GM12891 (cell line): ENCODE measurements at regions not wholly inside any gene's neighbourhood (a gene's known extent, or its start where the extent isn't known, plus 50 kb on each side); places are given as distances from the start of the nearest gene placed in this dataset.

ENCODE experiments used
- DNase-seq: peaks from one replicate; pipeline ENCODE4 v3.0.0; 2011; ENCODE audit warnings: low spot score; ENCODE audit not compliant: insufficient read length
- FAIRE-seq: peaks from 2 replicates; lab custom pipeline; 2011; peaks lifted over from hg19 to GRCh38; lab: Jason Lieb, UNC
- PAX5 ChIP-seq: IDR thresholded peaks from 2 replicates; pipeline ENCODE4 v1.6.1; 2011; ENCODE audit warnings: low read length, moderate library complexity, mild to moderate bottlenecking; ENCODE audit not compliant: insufficient read depth, severe bottlenecking
- POLR2A ChIP-seq: IDR thresholded peaks from 2 replicates; pipeline ENCODE4 v1.6.1; 2011; ENCODE audit warnings: low read depth, low read length, control low read depth
- POLR2AphosphoS5 ChIP-seq: IDR thresholded peaks from 2 replicates; pipeline ENCODE4 v1.6.1; 2011; ENCODE audit warnings: low read depth, low read length, control low read depth
- POU2F2 ChIP-seq: IDR thresholded peaks from 2 replicates; pipeline ENCODE4 v1.6.1; 2011; ENCODE audit warnings: low read depth, mild to moderate bottlenecking, control low read depth, low read length, moderate library complexity
- SPI1 ChIP-seq: IDR thresholded peaks from 2 replicates; pipeline ENCODE4 v1.6.1; 2011; ENCODE audit warnings: low read depth, low read length, control low read depth
- TAF1 ChIP-seq: IDR thresholded peaks from 2 replicates; pipeline ENCODE4 v1.6.1; 2011; ENCODE audit warnings: low read depth, low read length, control low read depth

DNA sequence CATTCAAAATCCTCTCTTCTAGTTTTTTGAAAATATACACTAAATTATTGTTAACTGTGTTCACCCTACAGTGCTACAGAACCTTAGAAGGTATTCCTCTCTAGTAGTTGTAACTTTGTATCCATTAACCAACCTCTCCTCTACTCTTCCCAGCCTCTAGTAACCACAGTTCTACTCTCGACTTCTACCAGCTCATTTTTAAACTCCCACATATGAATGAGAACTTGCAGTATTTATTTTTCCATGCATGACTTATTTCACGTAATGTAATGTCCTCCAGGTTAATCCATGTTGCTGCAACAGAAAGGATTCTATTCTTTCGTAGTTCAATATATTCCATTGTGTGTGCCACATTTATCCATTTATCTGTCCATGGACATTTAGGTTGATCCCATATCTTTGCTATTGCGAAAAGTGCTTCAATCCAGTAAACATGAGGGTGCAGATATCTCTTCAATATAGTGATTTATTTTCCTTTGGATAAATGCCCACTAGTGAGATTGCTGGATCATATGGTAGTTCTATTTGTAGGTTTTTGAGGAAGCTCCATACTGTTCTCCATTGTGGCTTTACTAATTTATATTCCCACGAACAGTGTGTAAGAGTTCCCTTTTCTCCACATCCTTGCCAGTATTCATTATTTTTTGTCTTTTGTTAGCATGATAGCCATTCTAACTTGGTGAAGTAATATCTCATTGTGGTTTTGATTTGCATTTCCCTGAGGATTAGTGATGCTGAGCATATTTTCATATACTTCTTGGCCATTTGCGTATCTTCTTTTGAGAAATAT is 113.7 kb upstream of the SMAD3 start:
- no peak for TF ChIP-seq SPI1
- no peak for FAIRE-seq
- no peak for DNase-seq

DNA sequence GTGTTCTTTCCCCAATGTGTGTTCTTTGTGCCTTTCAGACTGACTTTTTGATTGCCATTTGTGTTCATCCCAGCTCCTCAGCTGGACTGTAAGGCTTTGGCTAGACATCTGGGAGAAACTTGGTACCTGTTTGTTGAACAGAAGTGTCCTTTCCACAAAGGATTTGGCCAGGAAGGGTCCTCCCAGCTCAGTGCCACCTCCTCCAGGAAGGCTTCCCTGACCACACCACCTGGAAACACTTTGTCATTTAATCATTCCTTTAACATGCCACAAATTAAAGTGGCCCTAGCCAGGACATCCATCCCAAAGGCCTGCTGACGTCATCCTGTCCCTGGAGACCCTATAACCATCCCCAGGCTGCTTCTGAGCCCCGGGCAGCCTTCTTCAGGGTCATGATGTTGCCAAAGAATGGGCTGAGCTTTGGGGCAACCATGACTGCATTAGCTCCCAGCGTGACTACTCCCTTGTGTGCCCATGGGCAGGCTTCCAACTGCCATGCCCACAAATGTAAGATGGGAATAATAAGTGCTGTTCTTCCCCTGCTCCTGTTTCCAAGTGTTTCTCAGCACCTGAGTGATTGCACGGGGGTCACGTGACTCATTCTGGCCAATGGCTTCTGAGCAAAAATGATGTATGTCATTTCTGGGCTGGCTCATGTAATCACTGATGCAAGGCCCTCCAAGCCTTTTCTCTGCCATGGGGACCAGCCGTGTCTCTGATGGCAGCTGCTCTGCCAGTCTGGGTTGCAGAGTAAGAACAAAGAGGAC is 112.5 kb upstream of the SMAD3 start:
- no peak for FAIRE-seq
- no peak for DNase-seq
- no peak for TF ChIP-seq PAX5
- TF ChIP-seq POLR2A = no peak
- no peak for TF ChIP-seq POU2F2
- TF ChIP-seq SPI1 = no peak
- TF ChIP-seq TAF1 = no peak
- TF ChIP-seq POLR2AphosphoS5 = no peak

DNA sequence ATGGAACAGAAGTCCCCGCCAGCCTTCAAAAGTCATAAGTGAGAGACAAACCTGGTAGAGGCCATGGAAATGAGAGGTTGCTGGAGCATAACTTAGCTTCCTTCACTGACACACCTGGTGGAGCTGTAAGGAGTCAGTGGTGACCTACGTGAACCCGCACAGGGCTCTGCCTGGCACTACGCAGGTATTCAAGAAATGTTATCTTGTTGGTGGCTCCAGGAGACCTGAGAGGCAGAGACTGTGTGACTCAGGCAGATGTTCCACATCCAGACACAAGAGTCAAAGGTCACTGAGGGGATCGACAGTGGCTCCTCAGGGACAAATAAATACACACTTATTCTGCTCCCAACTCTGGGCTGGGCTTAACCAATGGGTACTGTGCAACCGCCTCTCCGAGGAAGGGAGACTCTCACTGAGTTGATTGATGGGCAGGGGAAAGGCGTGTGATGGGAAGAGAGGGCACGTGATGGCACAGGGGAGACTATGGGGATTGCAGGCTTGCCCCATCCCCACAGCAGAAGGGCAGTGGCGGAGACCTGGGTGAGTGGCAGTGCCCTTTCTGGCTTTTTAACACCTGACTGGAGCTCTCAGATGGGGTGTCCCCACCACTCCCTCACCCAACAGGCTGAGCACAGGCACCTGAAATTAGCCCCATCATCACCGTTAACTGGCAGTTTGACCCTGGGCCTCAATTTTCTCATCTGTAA is 111.7 kb upstream of the SMAD3 start:
- FAIRE-seq (no peak), DNase-seq (no peak)
- no peak for TF ChIP-seq PAX5
- TF ChIP-seq SPI1 = no peak
- no peak for TF ChIP-seq POU2F2
- no peak for TF ChIP-seq TAF1
- no peak for TF ChIP-seq POLR2A
- no peak for TF ChIP-seq POLR2AphosphoS5

- no peak for TF ChIP-seq POU2F2
- TF ChIP-seq PAX5 = no peak
- TF ChIP-seq POLR2A = no peak
- no peak for TF ChIP-seq TAF1
- no peak for DNase-seq
- FAIRE-seq = no peak
Observed at GRCh38 chr15:66954601-66955000, 110.8 kb upstream of the SMAD3 start.

- no peak for DNase-seq
- no peak for FAIRE-seq
- TF ChIP-seq SPI1 (no peak), PAX5 (no peak), POLR2A (no peak), POLR2AphosphoS5 (no peak), TAF1 (no peak), POU2F2 (no peak)
Observed at GRCh38 chr15:66955001-66955516, 110.3 kb upstream of the SMAD3 start.

DNA sequence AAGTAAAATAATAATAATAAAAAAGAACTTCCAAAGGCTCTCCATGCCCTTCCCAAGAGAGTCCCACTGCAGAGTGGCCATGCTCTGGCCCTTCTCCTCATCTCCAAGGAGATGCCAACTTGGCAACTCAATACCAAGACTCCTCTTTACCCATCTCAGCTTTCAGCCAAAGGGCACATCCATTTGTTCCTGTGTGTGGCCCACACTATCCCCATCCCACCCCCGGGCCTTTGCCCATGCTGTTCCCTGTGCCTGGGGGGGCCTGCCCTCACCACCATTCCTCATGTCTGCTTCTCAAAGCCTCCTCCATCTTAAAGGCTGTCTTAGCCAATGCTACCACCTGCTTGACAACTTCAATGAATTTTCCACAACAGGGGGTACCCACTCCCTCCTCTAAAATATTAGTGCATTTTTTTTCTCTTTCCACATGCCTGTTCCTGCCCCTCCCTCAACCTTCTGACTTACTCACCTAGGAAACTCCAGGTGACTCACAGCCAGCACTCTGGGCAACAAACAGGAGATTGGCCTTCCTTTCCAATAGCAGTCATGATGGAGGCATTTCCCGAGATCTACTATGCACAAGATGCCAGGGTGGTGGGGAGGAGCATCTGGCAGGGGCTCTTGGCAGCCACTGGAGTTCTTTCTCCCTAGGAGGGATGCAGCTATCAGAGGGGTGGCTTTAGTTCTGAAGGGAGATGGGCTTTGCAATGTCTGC is 109.4 kb upstream of the SMAD3 start:
- no peak for DNase-seq
- no peak for FAIRE-seq
- TF ChIP-seq PAX5 (no peak), POU2F2 (no peak), SPI1 (no peak), POLR2A (no peak), TAF1 (no peak), POLR2AphosphoS5 (no peak)

GRCh38 chr15:66956672-66957430 is 108.6 kb upstream of the SMAD3 start:
- TF ChIP-seq POLR2AphosphoS5 (no peak), POU2F2 (no peak), POLR2A (no peak)
- FAIRE-seq (no peak), DNase-seq (no peak)

GRCh38 chr15:66957431-66957720 is 108.0 kb upstream of the SMAD3 start:
- FAIRE-seq (no peak), DNase-seq (no peak)
- TF ChIP-seq TAF1 = no peak

GRCh38 chr15:66959066-66959465 is 106.3 kb upstream of the SMAD3 start:
- DNase-seq = no peak
- FAIRE-seq = no peak
- TF ChIP-seq POU2F2 (no peak), TAF1 (no peak), PAX5 (no peak), POLR2A (no peak), SPI1 (no peak), POLR2AphosphoS5 (no peak)

- no peak for FAIRE-seq
Observed at GRCh38 chr15:66959875-66960274, 105.5 kb upstream of the SMAD3 start.

More at GRCh38 chr15:66959875-66960274, 105.5 kb upstream of the SMAD3 start:
- TF ChIP-seq SPI1 (no peak), POU2F2 (no peak), POLR2AphosphoS5 (no peak), PAX5 (no peak), TAF1 (no peak), POLR2A (no peak)
- no peak for DNase-seq
